ENCODE measurements at regions not wholly inside any gene's neighbourhood (a gene's known extent, or its start where the extent isn't known, plus 50 kb on each side); places are given as distances from the start of the nearest gene placed in this dataset.

DNA sequence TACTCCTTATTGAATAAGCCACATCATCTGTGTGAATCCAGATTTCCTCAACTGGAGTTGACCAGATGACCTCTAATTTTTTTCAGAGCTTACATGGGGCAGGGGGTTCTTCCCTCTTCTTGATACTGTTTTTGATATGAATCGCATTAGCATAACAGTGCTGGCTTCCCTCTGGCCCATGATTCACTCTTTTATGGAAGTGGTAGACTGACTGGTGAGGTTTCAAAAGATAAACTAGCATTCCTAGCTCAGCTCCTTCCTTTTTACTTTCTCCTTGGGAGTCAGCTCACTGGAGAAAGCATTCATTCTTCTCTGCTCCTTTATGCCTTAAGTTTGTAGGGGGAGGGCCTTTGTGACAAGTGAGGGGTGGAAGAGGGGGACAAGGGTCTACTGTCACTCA is 161.0 kb upstream of the FGF13 start:
- Mint-ChIP-seq H3K4me1 (no peaks in the 10 kb centered on the region), H3K4me3 (no peak overlapping the region), H3K27me3 (ENCODE audit: low read depth) (no peaks in the 10 kb centered on the region), H3K27ac (no peak overlapping the region), H3K36me3 (no peaks in the 10 kb centered on the region), H3K9me3 (no peaks in the 10 kb centered on the region)
- TF ChIP-seq, protein P1, sequence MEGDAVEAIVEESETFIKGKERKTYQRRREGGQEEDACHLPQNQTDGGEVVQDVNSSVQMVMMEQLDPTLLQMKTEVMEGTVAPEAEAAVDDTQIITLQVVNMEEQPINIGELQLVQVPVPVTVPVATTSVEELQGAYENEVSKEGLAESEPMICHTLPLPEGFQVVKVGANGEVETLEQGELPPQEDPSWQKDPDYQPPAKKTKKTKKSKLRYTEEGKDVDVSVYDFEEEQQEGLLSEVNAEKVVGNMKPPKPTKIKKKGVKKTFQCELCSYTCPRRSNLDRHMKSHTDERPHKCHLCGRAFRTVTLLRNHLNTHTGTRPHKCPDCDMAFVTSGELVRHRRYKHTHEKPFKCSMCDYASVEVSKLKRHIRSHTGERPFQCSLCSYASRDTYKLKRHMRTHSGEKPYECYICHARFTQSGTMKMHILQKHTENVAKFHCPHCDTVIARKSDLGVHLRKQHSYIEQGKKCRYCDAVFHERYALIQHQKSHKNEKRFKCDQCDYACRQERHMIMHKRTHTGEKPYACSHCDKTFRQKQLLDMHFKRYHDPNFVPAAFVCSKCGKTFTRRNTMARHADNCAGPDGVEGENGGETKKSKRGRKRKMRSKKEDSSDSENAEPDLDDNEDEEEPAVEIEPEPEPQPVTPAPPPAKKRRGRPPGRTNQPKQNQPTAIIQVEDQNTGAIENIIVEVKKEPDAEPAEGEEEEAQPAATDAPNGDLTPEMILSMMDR (IDR thresholded peaks at IDR 0.05; ENCODE audit: unreplicated experiment), result no peak
- no peak for DNase-seq (ENCODE audit: low spot score in 2 of 2, unreplicated experiment in 2 of 2)

DNA sequence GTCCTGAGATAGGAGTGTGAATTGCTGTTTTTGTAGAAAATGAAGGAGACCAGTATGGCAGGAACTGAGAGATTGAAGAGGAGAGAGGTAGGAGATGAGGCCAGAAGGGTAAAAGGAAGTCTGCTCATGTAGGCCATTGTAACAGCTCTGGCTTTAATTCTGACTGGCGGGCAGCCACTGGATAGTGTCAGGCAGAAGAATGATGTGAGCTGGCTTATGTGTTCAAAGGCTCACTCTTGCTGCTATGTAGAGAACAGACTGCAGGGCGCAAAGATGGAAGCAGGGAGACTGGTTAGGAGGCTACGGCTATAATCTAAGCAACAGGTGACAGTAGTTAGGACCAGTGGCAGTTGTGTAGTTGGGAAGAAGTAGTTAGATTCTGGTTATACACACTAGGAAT is 160.2 kb upstream of the FGF13 start:
- no peaks in the 10 kb centered on the region for H3K36me3 Mint-ChIP-seq
- H3K27ac Mint-ChIP-seq, result no peak overlapping the region
- H3K4me3 Mint-ChIP-seq, result no peak overlapping the region
- no peaks in the 10 kb centered on the region for H3K27me3 Mint-ChIP-seq (ENCODE audit: low read depth)
- TF ChIP-seq, protein P1 (IDR thresholded peaks at IDR 0.05; ENCODE audit: unreplicated experiment), result no peak
- H3K9me3 Mint-ChIP-seq, result no peaks in the 10 kb centered on the region
- no peak for DNase-seq (ENCODE audit: low spot score in 2 of 2, unreplicated experiment in 2 of 2)
- no peaks in the 10 kb centered on the region for H3K4me1 Mint-ChIP-seq

DNA sequence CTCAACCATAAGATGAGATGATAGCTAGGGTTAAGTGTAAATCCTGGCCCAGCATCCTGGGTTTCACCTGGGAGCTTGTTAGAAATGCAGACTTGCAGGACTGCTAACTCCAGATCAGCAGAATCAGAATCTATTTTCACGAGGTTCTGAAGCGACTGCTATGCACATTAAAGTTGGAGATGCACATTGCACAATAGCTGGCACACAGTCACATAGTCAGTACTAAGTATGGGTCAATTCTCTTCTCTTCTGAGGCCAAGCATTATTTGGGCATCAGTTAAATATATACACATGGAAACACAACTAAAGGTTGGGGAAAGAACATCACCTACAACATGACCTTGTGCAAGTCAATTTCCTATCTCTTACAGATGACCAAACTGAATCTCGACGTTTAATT is 155.1 kb upstream of the FGF13 start:
- Mint-ChIP-seq H3K27me3 (ENCODE audit: low read depth) (peaks cover 3% of the 10 kb centered on the region), H3K9me3 (no peaks in the 10 kb centered on the region), H3K27ac (no peak overlapping the region), H3K4me1 (no peaks in the 10 kb centered on the region), H3K36me3 (no peaks in the 10 kb centered on the region), H3K4me3 (no peak overlapping the region)
- TF ChIP-seq, protein P1 (IDR thresholded peaks at IDR 0.05; ENCODE audit: unreplicated experiment), result no peak
- no peak for DNase-seq (ENCODE audit: low spot score in 2 of 2, unreplicated experiment in 2 of 2)

DNA sequence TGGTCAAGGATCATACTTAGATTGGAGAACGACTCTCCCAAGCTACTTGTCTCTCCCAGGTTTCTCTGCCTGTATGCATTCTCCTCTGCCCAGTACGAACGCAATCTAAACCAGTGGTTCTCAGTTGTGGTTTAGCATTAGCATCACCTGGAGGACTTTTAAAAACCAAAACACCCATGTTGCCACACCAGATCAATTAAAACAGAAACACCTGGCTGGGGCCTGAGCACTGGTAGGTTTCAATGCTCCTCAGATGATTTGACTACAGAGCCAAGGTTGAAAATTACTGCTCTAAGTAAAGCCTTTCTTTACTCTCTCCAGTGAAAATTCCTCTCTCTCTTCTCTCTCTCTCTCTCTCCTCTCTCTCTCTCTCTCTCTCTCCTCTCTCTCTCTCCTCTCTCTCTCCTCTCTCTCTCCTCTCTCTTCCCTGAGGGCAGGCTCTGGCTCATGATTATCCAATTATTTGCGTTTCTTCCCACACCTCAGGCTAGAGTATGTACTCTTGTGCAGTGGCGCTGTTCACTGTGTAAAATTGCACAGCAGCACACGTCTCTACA is 153.7 kb upstream of the FGF13 start:
- H3K4me3 Mint-ChIP-seq, result no peak overlapping the region
- peaks cover 3% of the 10 kb centered on the region for H3K27me3 Mint-ChIP-seq (ENCODE audit: low read depth)
- no peaks in the 10 kb centered on the region for H3K4me1 Mint-ChIP-seq

DNA sequence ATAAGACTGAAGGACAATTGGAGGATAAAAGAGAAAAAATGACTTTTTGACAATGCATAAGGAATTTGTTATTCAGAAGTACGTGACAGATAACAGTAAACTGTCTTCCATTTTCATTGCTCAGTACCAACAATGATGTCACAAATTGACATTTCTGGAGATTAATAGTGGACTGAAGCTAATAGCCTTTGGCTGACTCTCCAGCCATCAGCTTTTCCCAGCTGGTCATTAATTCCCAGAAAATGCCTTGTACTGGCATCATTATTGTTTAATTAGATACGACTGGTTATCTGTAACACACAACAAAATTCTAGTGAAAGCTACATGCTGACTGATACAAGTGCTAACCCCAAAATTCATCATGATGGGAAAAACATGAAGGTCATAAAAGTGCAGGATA is 147.9 kb upstream of the FGF13 start:
- no peak for DNase-seq (ENCODE audit: low spot score in 2 of 2, unreplicated experiment in 2 of 2)
- Mint-ChIP-seq H3K9me3 (no peaks in the 10 kb centered on the region), H3K27me3 (ENCODE audit: low read depth) (no peaks in the 10 kb centered on the region), H3K4me1 (no peaks in the 10 kb centered on the region), H3K4me3 (no peak overlapping the region), H3K36me3 (no peaks in the 10 kb centered on the region), H3K27ac (no peak overlapping the region)
- TF ChIP-seq, protein P1 (IDR thresholded peaks at IDR 0.05; ENCODE audit: unreplicated experiment), result no peak

More for the DNA sequence above, 153.7 kb upstream of the FGF13 start:
- TF ChIP-seq, protein P1 (IDR thresholded peaks at IDR 0.05; ENCODE audit: unreplicated experiment), result no peak
- Mint-ChIP-seq H3K36me3 (no peaks in the 10 kb centered on the region), H3K27ac (no peak overlapping the region), H3K9me3 (no peaks in the 10 kb centered on the region)
- no peak for DNase-seq (ENCODE audit: low spot score in 2 of 2, unreplicated experiment in 2 of 2)

DNA sequence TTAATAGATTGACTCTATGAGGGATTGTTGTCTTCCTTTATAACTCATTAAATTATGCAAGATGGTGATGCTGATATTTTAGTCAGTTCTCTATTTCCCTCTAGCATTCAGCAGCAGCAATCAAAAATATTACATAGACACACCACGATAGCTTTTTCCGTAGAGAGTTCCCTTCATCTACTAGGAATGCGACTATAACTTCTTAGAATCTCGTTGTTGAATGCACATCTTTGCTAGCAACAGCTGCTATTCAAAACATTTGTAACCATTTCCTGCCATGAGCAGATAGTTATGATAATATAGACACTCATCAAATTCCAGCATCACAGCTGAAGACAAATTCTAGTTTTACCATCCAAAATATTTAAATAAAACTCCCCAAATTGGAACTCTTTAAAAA is 147.4 kb upstream of the FGF13 start:
- no peaks in the 10 kb centered on the region for H3K27me3 Mint-ChIP-seq (ENCODE audit: low read depth)

More for the DNA sequence above, 147.4 kb upstream of the FGF13 start:
- Mint-ChIP-seq H3K27ac (no peak overlapping the region), H3K4me3 (no peak overlapping the region), H3K36me3 (no peaks in the 10 kb centered on the region), H3K4me1 (no peaks in the 10 kb centered on the region), H3K9me3 (no peaks in the 10 kb centered on the region)
- DNase-seq (ENCODE audit: low spot score in 2 of 2, unreplicated experiment in 2 of 2), result no peak
- TF ChIP-seq, protein P1 (IDR thresholded peaks at IDR 0.05; ENCODE audit: unreplicated experiment), result no peak
